ENCODE measurements at regions not wholly inside any gene's neighbourhood (a gene's known extent, or its start where the extent isn't known, plus 50 kb on each side); places are given as distances from the start of the nearest gene placed in this dataset.

- Histone ChIP-seq H3K27ac (ENCODE audit: low read depth) (no peak overlapping the region), H3K79me2 (replicated peaks; ENCODE audit: insufficient read depth) (no peaks in the 10 kb centered on the region), H3K4me3 (no peak overlapping the region), H3F3A (replicated peaks; ENCODE audit: low read depth) (no peaks in the 10 kb centered on the region), H2AFZ (no peak overlapping the region), H3K9me2 (ENCODE audit: insufficient read depth) (no peaks in the 10 kb centered on the region), H3K4me2 (no peak overlapping the region), H4K20me1 (replicated peaks; ENCODE audit: insufficient read depth) (no peaks in the 10 kb centered on the region), H3K36me3 (ENCODE audit: insufficient read depth) (no peaks in the 10 kb centered on the region), H3K4me1 (ENCODE audit: insufficient read depth) (peaks cover 30% of the 10 kb centered on the region), H3K27me3 (ENCODE audit: insufficient read depth) (no peaks in the 10 kb centered on the region)
- no peak for TF ChIP-seq NANOG (IDR thresholded peaks at IDR 0.05; ENCODE audit: borderline replicate concordance)
- no peak for TF ChIP-seq EZH2phosphoT487 (IDR thresholded peaks at IDR 0.05; ENCODE audit: unreplicated experiment)
- TF ChIP-seq CREB1 (CRISPR knock-in tag; IDR thresholded peaks at IDR 0.05; ENCODE audit: low read depth): no peak
- TF ChIP-seq ZNF331 (CRISPR knock-in tag; IDR thresholded peaks at IDR 0.05; ENCODE audit: low read depth): no peak
- TF ChIP-seq ETS1 (IDR thresholded peaks at IDR 0.05): no peak
- TF ChIP-seq EZH2 (IDR thresholded peaks at IDR 0.05; ENCODE audit: low read depth, unreplicated experiment): no peak
- TF ChIP-seq, protein P1, sequence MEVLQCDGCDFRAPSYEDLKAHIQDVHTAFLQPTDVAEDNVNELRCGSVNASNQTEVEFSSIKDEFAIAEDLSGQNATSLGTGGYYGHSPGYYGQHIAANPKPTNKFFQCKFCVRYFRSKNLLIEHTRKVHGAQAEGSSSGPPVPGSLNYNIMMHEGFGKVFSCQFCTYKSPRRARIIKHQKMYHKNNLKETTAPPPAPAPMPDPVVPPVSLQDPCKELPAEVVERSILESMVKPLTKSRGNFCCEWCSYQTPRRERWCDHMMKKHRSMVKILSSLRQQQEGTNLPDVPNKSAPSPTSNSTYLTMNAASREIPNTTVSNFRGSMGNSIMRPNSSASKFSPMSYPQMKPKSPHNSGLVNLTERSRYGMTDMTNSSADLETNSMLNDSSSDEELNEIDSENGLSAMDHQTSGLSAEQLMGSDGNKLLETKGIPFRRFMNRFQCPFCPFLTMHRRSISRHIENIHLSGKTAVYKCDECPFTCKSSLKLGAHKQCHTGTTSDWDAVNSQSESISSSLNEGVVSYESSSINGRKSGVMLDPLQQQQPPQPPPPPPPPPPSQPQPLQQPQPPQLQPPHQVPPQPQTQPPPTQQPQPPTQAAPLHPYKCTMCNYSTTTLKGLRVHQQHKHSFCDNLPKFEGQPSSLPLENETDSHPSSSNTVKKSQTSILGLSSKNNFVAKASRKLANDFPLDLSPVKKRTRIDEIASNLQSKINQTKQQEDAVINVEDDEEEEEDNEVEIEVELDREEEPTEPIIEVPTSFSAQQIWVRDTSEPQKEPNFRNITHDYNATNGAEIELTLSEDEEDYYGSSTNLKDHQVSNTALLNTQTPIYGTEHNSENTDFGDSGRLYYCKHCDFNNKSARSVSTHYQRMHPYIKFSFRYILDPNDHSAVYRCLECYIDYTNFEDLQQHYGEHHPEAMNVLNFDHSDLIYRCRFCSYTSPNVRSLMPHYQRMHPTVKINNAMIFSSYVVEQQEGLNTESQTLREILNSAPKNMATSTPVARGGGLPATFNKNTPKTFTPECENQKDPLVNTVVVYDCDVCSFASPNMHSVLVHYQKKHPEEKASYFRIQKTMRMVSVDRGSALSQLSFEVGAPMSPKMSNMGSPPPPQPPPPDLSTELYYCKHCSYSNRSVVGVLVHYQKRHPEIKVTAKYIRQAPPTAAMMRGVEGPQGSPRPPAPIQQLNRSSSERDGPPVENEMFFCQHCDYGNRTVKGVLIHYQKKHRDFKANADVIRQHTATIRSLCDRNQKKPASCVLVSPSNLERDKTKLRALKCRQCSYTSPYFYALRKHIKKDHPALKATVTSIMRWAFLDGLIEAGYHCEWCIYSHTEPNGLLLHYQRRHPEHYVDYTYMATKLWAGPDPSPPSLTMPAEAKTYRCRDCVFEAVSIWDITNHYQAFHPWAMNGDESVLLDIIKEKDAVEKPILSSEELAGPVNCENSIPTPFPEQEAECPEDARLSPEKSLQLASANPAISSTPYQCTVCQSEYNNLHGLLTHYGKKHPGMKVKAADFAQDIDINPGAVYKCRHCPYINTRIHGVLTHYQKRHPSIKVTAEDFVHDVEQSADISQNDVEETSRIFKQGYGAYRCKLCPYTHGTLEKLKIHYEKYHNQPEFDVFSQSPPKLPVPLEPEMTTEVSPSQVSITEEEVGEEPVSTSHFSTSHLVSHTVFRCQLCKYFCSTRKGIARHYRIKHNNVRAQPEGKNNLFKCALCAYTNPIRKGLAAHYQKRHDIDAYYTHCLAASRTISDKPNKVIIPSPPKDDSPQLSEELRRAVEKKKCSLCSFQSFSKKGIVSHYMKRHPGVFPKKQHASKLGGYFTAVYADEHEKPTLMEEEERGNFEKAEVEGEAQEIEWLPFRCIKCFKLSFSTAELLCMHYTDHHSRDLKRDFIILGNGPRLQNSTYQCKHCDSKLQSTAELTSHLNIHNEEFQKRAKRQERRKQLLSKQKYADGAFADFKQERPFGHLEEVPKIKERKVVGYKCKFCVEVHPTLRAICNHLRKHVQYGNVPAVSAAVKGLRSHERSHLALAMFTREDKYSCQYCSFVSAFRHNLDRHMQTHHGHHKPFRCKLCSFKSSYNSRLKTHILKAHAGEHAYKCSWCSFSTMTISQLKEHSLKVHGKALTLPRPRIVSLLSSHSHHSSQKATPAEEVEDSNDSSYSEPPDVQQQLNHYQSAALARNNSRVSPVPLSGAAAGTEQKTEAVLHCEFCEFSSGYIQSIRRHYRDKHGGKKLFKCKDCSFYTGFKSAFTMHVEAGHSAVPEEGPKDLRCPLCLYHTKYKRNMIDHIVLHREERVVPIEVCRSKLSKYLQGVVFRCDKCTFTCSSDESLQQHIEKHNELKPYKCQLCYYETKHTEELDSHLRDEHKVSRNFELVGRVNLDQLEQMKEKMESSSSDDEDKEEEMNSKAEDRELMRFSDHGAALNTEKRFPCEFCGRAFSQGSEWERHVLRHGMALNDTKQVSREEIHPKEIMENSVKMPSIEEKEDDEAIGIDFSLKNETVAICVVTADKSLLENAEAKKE (CRISPR knock-in tag; IDR thresholded peaks at IDR 0.05): no peak
- TF ChIP-seq POLR2AphosphoS5 (IDR thresholded peaks at IDR 0.05; ENCODE audit: low read depth): no peak
- no peak for TF ChIP-seq STAT1 (IDR thresholded peaks at IDR 0.05; ENCODE audit: unreplicated experiment)
- no peak for TF ChIP-seq CTCF (conservative IDR thresholded peaks at IDR 0.05; ENCODE audit: low read depth in 2 of 2)
- no peak for TF ChIP-seq REST (IDR thresholded peaks at IDR 0.05; ENCODE audit: unreplicated experiment)
- no peak for TF ChIP-seq JUNB (IDR thresholded peaks at IDR 0.05; ENCODE audit: unreplicated experiment)
- no peak for TF ChIP-seq ZNF114 (CRISPR knock-in tag; IDR thresholded peaks at IDR 0.05)
- Mint-ChIP-seq H3K36me3 (ENCODE audit: low read depth) (no peaks in the 10 kb centered on the region), H3K27me3 (ENCODE audit: insufficient read depth, low read depth, poor library complexity) (peaks cover 1% of the 10 kb centered on the region), H3K27ac (no peak overlapping the region), H3K9me3 (no peaks in the 10 kb centered on the region), H3K4me1 (peaks cover 12% of the 10 kb centered on the region), H3K4me3 (no peak overlapping the region)
- ATAC-seq (no peak), DNase-seq (ENCODE audit: low spot score) (no peak)
These were observed 330.2 kb downstream of the BCKDHB start for GRCh38 chr6:80436663-80437062.

Measured in GM23338 (cell line).